ENCODE measurements at regions not wholly inside any gene's neighbourhood (a gene's known extent, or its start where the extent isn't known, plus 50 kb on each side); places are given as distances from the start of the nearest gene placed in this dataset.
"Not testable (repeated sequence)": the region's sequence is repeated elsewhere in the genome, so short reads cannot be mapped to it uniquely, and the experiment has no call there.

- H3K79me2 ChIP-seq (ENCODE audit: control insufficient read depth, insufficient read depth, low read length, unreplicated experiment), result no peaks in the 10 kb centered on the region
- no peaks in the 10 kb centered on the region for H3K36me3 ChIP-seq (ENCODE audit: insufficient read depth, low read length)
- no peaks in the 10 kb centered on the region for H3K27me3 ChIP-seq (ENCODE audit: insufficient read depth, low read length)
- H2AFZ ChIP-seq (ENCODE audit: low read length, unreplicated experiment), result no peak overlapping the region
- no peak overlapping the region for H3K27ac ChIP-seq (ENCODE audit: low read depth, low read length)
- H3K4me3 ChIP-seq (ENCODE audit: low read depth, low read length), result no peak overlapping the region
- no peaks in the 10 kb centered on the region for H3K4me1 ChIP-seq (ENCODE audit: control insufficient read depth, insufficient read depth, low read length, unreplicated experiment)
Measured at GRCh38 chr18:14933964-14934363, 186.0 kb downstream of the ANKRD30B start.

GRCh38 chr18:14935210-14935609 lies 187.2 kb downstream of the ANKRD30B start:
- H3K27me3 ChIP-seq (ENCODE audit: insufficient read depth, low read length), result no peaks in the 10 kb centered on the region
- no peak overlapping the region for H2AFZ ChIP-seq (ENCODE audit: low read length, unreplicated experiment)
- H3K79me2 ChIP-seq (ENCODE audit: control insufficient read depth, insufficient read depth, low read length, unreplicated experiment), result no peaks in the 10 kb centered on the region

GRCh38 chr18:14936313-14936712 lies 188.3 kb downstream of the ANKRD30B start:
- Histone ChIP-seq H3K27ac (ENCODE audit: low read depth, low read length) (no peak overlapping the region), H2AFZ (ENCODE audit: low read length, unreplicated experiment) (no peak overlapping the region), H3K79me2 (ENCODE audit: control insufficient read depth, insufficient read depth, low read length, unreplicated experiment) (no peaks in the 10 kb centered on the region), H3K4me3 (ENCODE audit: low read depth, low read length) (no peak overlapping the region), H3K27me3 (ENCODE audit: insufficient read depth, low read length) (no peaks in the 10 kb centered on the region), H3K36me3 (ENCODE audit: insufficient read depth, low read length) (no peaks in the 10 kb centered on the region), H3K4me1 (ENCODE audit: control insufficient read depth, insufficient read depth, low read length, unreplicated experiment) (no peaks in the 10 kb centered on the region)

More at GRCh38 chr18:14935210-14935609, 187.2 kb downstream of the ANKRD30B start:
- Histone ChIP-seq H3K4me1 (ENCODE audit: control insufficient read depth, insufficient read depth, low read length, unreplicated experiment) (no peaks in the 10 kb centered on the region), H3K4me3 (ENCODE audit: low read depth, low read length) (no peak overlapping the region), H3K36me3 (ENCODE audit: insufficient read depth, low read length) (no peaks in the 10 kb centered on the region), H3K27ac (ENCODE audit: low read depth, low read length) (no peak overlapping the region)

- H3K4me3 ChIP-seq (ENCODE audit: low read depth, low read length), result no peak overlapping the region
- no peaks in the 10 kb centered on the region for H3K4me1 ChIP-seq (ENCODE audit: control insufficient read depth, insufficient read depth, low read length, unreplicated experiment)
- no peak overlapping the region for H3K27ac ChIP-seq (ENCODE audit: low read depth, low read length)
- H3K36me3 ChIP-seq (ENCODE audit: insufficient read depth, low read length), result no peaks in the 10 kb centered on the region
- H3K27me3 ChIP-seq (ENCODE audit: insufficient read depth, low read length), result no peaks in the 10 kb centered on the region
- H3K79me2 ChIP-seq (ENCODE audit: control insufficient read depth, insufficient read depth, low read length, unreplicated experiment), result no peaks in the 10 kb centered on the region
- H2AFZ ChIP-seq (ENCODE audit: low read length, unreplicated experiment), result no peak overlapping the region
Measured at GRCh38 chr18:14937271-14937670, 189.3 kb downstream of the ANKRD30B start.

GRCh38 chr18:14939141-14939540 lies 191.2 kb downstream of the ANKRD30B start:
- Histone ChIP-seq H2AFZ (ENCODE audit: low read length, unreplicated experiment) (no peak overlapping the region), H3K27ac (ENCODE audit: low read depth, low read length) (no peak overlapping the region), H3K36me3 (ENCODE audit: insufficient read depth, low read length) (no peaks in the 10 kb centered on the region), H3K27me3 (ENCODE audit: insufficient read depth, low read length) (no peaks in the 10 kb centered on the region), H3K4me1 (ENCODE audit: control insufficient read depth, insufficient read depth, low read length, unreplicated experiment) (no peaks in the 10 kb centered on the region), H3K4me3 (ENCODE audit: low read depth, low read length) (no peak overlapping the region), H3K79me2 (ENCODE audit: control insufficient read depth, insufficient read depth, low read length, unreplicated experiment) (no peaks in the 10 kb centered on the region)

GRCh38 chr18:14940106-14940505 lies 192.1 kb downstream of the ANKRD30B start:
- not testable (repeated sequence) for H2AFZ ChIP-seq (ENCODE audit: low read length, unreplicated experiment); H3K4me1 ChIP-seq (ENCODE audit: control insufficient read depth, insufficient read depth, low read length, unreplicated experiment); H3K36me3 ChIP-seq (ENCODE audit: insufficient read depth, low read length); H3K27ac ChIP-seq (ENCODE audit: low read depth, low read length); H3K79me2 ChIP-seq (ENCODE audit: control insufficient read depth, insufficient read depth, low read length, unreplicated experiment); H3K4me3 ChIP-seq (ENCODE audit: low read depth, low read length); H3K27me3 ChIP-seq (ENCODE audit: insufficient read depth, low read length)

GRCh38 chr18:14940735-14941134 lies 192.8 kb downstream of the ANKRD30B start:
- H3K27ac ChIP-seq (ENCODE audit: low read depth, low read length), result no peak overlapping the region
- H3K79me2 ChIP-seq (ENCODE audit: control insufficient read depth, insufficient read depth, low read length, unreplicated experiment), result no peaks in the 10 kb centered on the region
- H3K36me3 ChIP-seq (ENCODE audit: insufficient read depth, low read length), result no peaks in the 10 kb centered on the region
- no peaks in the 10 kb centered on the region for H3K4me1 ChIP-seq (ENCODE audit: control insufficient read depth, insufficient read depth, low read length, unreplicated experiment)
- H3K4me3 ChIP-seq (ENCODE audit: low read depth, low read length), result no peak overlapping the region
- H3K27me3 ChIP-seq (ENCODE audit: insufficient read depth, low read length), result no peaks in the 10 kb centered on the region
- no peak overlapping the region for H2AFZ ChIP-seq (ENCODE audit: low read length, unreplicated experiment)

GRCh38 chr18:14941256-14941655 lies 193.3 kb downstream of the ANKRD30B start:
- no peak overlapping the region for H2AFZ ChIP-seq (ENCODE audit: low read length, unreplicated experiment)
- H3K36me3 ChIP-seq (ENCODE audit: insufficient read depth, low read length), result no peaks in the 10 kb centered on the region
- H3K79me2 ChIP-seq (ENCODE audit: control insufficient read depth, insufficient read depth, low read length, unreplicated experiment), result no peaks in the 10 kb centered on the region
- no peaks in the 10 kb centered on the region for H3K4me1 ChIP-seq (ENCODE audit: control insufficient read depth, insufficient read depth, low read length, unreplicated experiment)
- H3K27me3 ChIP-seq (ENCODE audit: insufficient read depth, low read length), result no peaks in the 10 kb centered on the region
- no peak overlapping the region for H3K27ac ChIP-seq (ENCODE audit: low read depth, low read length)
- no peak overlapping the region for H3K4me3 ChIP-seq (ENCODE audit: low read depth, low read length)

- H3K4me3 ChIP-seq (ENCODE audit: low read depth, low read length), result no peak overlapping the region
- no peak overlapping the region for H2AFZ ChIP-seq (ENCODE audit: low read length, unreplicated experiment)
- no peaks in the 10 kb centered on the region for H3K4me1 ChIP-seq (ENCODE audit: control insufficient read depth, insufficient read depth, low read length, unreplicated experiment)
- H3K79me2 ChIP-seq (ENCODE audit: control insufficient read depth, insufficient read depth, low read length, unreplicated experiment), result no peaks in the 10 kb centered on the region
- H3K27me3 ChIP-seq (ENCODE audit: insufficient read depth, low read length), result no peaks in the 10 kb centered on the region
- no peaks in the 10 kb centered on the region for H3K36me3 ChIP-seq (ENCODE audit: insufficient read depth, low read length)
- H3K27ac ChIP-seq (ENCODE audit: low read depth, low read length), result no peak overlapping the region
Measured at GRCh38 chr18:14941792-14942191, 193.8 kb downstream of the ANKRD30B start.

- Histone ChIP-seq H3K27me3 (ENCODE audit: insufficient read depth, low read length) (no peaks in the 10 kb centered on the region), H3K79me2 (ENCODE audit: control insufficient read depth, insufficient read depth, low read length, unreplicated experiment) (no peaks in the 10 kb centered on the region), H3K4me1 (ENCODE audit: control insufficient read depth, insufficient read depth, low read length, unreplicated experiment) (no peaks in the 10 kb centered on the region), H2AFZ (ENCODE audit: low read length, unreplicated experiment) (no peak overlapping the region), H3K27ac (ENCODE audit: low read depth, low read length) (no peak overlapping the region), H3K36me3 (ENCODE audit: insufficient read depth, low read length) (no peaks in the 10 kb centered on the region), H3K4me3 (ENCODE audit: low read depth, low read length) (no peak overlapping the region)
Measured at GRCh38 chr18:14942275-14942674, 194.3 kb downstream of the ANKRD30B start.

- H2AFZ ChIP-seq (ENCODE audit: low read length, unreplicated experiment), result no peak overlapping the region
- H3K4me3 ChIP-seq (ENCODE audit: low read depth, low read length), result no peak overlapping the region
- no peaks in the 10 kb centered on the region for H3K79me2 ChIP-seq (ENCODE audit: control insufficient read depth, insufficient read depth, low read length, unreplicated experiment)
- H3K36me3 ChIP-seq (ENCODE audit: insufficient read depth, low read length), result no peaks in the 10 kb centered on the region
- no peak overlapping the region for H3K27ac ChIP-seq (ENCODE audit: low read depth, low read length)
- H3K27me3 ChIP-seq (ENCODE audit: insufficient read depth, low read length), result no peaks in the 10 kb centered on the region
- no peaks in the 10 kb centered on the region for H3K4me1 ChIP-seq (ENCODE audit: control insufficient read depth, insufficient read depth, low read length, unreplicated experiment)
Measured at GRCh38 chr18:14943486-14943885, 195.5 kb downstream of the ANKRD30B start.
